ENCODE measurements at regions not wholly inside any gene's neighbourhood (a gene's known extent, or its start where the extent isn't known, plus 50 kb on each side); places are given as distances from the start of the nearest gene placed in this dataset.

GRCh38 chr20:11780765-11781369 lies 136.8 kb upstream of the BTBD3 start:
- no peak for DNase-seq (ENCODE audit: low read depth, low spot score)
- H3K4me3 ChIP-seq (ENCODE audit: low read depth, low read length), result no peak overlapping the region
- no peak for TF ChIP-seq CTCF (IDR thresholded peaks at IDR 0.05; ENCODE audit: low read depth, low read length)
- in situ Hi-C loops (cut with HindIII; ENCODE audit: low sequenced_read_pairs), result no loop called here

DNA sequence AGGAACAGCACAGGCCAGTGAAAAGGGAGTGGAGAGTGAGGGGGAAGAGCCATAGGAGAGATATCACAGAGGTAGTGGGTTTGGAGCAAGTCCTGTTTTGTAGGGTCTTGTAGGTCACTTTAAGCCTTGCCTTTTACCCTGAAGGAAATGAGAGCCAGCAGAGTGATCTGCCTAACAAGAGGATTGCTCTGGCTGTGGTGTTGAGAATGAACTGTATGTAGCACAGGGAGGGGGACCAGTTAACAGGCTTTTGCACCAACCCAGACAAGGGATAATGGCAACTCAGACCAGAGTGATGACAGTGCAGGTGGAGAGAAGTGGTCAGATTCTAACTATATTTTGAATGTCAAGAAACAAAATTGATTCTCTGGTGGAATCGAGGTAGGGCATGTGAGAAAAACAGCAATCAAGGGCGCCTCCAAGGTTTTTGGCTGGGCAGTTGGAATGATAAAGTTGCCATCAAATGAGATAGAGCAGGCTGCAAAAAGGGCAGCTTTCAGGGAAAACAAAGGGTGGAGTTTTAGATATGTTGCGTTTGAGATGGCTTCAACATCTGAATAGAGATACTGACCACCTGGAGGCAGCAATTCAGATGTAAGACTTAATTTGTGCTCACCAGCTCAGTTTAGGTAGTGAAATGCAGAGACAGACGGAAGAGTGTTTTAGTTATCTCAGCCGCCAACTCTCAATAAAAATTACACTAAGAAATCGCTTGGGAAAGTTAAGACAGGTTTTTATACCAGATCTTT lies 134.4 kb upstream of the BTBD3 start:
- H3K4me3 ChIP-seq (ENCODE audit: low read depth, low read length), result no peak overlapping the region
- in situ Hi-C loops (cut with HindIII; ENCODE audit: low sequenced_read_pairs), result no loop called here
- no peak for DNase-seq (ENCODE audit: low read depth, low spot score)
- TF ChIP-seq CTCF (IDR thresholded peaks at IDR 0.05; ENCODE audit: low read depth, low read length), result no peak

DNA sequence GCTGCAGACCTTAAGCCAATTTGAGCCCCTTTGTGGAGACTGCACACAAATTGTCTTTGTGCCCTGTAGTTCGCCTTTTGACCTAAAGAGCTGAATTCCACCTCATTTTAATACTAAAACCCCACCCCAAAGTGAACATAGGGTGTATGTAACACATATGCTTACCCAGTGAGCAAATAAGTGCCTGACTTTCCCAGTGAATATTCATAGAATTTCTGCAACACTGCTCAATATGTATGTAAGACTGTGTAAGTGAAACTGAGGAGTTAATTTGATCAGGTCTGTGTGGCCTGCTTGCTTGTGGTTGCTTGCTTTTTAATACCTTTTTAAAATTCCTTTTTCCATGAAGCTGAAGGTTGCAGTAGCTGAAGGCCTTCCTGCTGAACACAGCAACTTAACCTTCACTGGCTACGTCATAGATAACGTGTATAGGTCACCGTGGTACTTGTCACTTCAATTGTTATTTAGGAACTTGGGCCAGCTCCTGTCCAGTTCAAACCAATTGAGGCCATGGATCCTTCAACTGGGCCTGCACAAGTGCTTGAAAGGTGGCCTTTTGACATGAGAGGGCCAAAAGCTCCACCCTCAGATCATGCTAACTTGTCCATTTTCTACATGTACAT lies 131.7 kb upstream of the BTBD3 start:
- DNase-seq (ENCODE audit: low read depth, low spot score), result no peak
- H3K4me3 ChIP-seq (ENCODE audit: low read depth, low read length), result no peak overlapping the region
- in situ Hi-C loops (cut with HindIII; ENCODE audit: low sequenced_read_pairs), result no loop called here
- TF ChIP-seq CTCF (IDR thresholded peaks at IDR 0.05; ENCODE audit: low read depth, low read length), result no peak

DNA sequence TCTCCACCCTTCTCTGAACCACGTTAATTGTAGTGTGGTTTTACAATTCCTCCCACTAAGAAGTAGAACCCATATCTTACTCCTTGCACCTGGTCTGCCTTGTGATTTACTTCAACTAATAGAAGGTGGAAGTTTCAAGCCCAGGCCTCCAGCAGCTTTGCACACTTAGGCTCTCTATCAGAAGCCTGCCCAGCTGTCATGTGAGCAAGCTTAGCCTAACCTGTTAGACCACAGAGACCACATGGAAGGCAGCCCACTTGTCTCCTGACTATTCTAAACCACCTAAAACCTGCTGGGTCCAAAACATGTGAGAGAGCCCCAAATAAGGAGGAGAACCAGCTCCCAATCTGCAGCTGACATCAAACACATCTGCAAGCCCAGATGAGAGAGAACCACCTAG lies 127.6 kb upstream of the BTBD3 start:
- no peak for DNase-seq (ENCODE audit: low read depth, low spot score)
- no peak overlapping the region for H3K4me3 ChIP-seq (ENCODE audit: low read depth, low read length)
- no peak for TF ChIP-seq CTCF (IDR thresholded peaks at IDR 0.05; ENCODE audit: low read depth, low read length)
- in situ Hi-C loops (cut with HindIII; ENCODE audit: low sequenced_read_pairs), result no loop called here

DNA sequence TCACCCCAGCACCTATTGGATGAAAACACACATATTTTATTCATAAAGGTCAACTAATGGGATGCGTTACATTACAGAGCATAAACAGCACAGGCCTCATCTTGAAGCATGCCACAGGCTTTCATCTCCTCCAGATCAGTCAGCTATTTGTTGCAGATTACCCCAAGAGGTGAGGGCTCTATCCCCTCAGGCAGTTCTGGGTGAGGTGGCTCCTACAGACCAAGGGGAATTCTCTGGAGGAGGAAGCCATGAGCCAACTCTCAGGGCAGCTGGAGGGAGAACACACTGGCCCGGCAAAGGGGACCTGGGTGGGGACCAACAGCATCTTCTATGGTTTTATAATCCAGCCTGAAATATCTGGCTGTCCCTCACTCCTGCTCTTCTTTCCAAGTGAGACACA lies 126.4 kb upstream of the BTBD3 start:
- H3K4me3 ChIP-seq (ENCODE audit: low read depth, low read length), result no peak overlapping the region
- in situ Hi-C loops (cut with HindIII; ENCODE audit: low sequenced_read_pairs), result no loop called here
- TF ChIP-seq CTCF (IDR thresholded peaks at IDR 0.05; ENCODE audit: low read depth, low read length), result no peak
- no peak for DNase-seq (ENCODE audit: low read depth, low spot score)

DNA sequence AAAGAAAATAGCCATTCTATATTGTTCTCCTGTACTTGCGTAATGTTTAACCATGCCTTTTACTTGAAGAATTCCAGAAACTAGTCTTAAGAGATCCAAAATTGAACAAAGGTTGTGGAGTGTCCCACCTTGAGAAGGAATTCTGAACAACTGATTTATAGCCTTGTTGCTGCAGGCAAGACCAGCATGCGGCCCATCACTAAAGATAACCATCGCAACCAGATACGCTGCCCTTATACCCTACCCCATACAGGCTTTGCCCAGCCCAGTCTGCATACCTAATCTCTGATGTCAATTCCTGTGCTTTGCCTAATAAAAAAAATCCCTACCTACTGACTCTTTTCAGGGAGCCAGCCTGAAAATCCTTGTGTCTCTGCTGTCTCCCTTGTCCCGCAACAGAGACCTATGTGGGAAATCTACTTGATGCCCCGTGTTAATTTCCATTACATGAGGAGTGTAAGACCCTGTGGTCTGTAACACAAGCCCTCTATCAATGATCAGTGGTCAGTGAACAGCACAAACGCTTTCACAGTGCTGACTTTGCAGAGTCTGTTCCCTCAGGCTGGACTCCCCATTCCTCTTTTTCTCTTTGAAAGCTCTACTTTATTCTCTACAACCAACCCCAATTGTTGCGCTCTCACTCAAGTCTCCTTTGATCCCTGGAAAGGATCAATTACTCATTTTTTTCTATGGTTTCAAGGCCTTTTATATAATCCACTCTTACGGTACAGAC lies 125.7 kb upstream of the BTBD3 start:
- TF ChIP-seq CTCF (IDR thresholded peaks at IDR 0.05; ENCODE audit: low read depth, low read length), result no peak
- in situ Hi-C loops (cut with HindIII; ENCODE audit: low sequenced_read_pairs), result no loop called here
- H3K4me3 ChIP-seq (ENCODE audit: low read depth, low read length), result no peak overlapping the region
- no peak for DNase-seq (ENCODE audit: low read depth, low spot score)

All from astrocyte of the spinal cord (primary cell).